GM21381 (cell line): ENCODE measurements at regions not wholly inside any gene's neighbourhood (a gene's known extent, or its start where the extent isn't known, plus 50 kb on each side); places are given as distances from the start of the nearest gene placed in this dataset.
A peak's percentile ranks its signal among the peaks of the same experiment; 100 is the strongest.
"Not testable (repeated sequence)": the region's sequence is repeated elsewhere in the genome, so short reads cannot be mapped to it uniquely, and the experiment has no call there.

Experiments
- ATAC-seq: cut with Tn5 transposase; IDR thresholded peaks from one replicate; pipeline ENCODE4 v1.9.1; 2021; ENCODE audit warnings: mild to moderate bottlenecking, moderate library complexity; ENCODE audit not compliant: unreplicated experiment

GRCh38 chr1:198966519-198966918 is 327.7 kb downstream of the PTPRC start:
- no peak for ATAC-seq

- no peak for ATAC-seq
Observed at GRCh38 chr1:198967566-198967965, 328.7 kb downstream of the PTPRC start.

DNA sequence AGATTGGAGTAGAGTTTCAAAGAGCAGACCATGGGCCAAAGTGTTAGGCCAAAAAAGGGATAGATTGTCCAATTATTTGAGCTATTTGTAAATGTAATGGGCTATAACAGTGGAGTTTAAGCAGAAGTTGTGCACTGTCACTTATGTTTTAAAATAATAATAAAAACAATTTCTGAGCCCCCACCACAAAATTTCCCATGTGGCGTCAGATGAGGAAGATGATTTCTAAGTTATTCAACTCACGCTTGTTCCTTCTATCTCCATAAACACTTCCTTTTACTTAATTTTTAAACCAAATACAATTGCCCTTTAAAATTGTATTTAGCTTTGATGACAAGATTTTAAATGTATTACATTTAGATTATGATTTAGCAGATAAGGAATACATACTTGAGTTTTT is 330.0 kb downstream of the PTPRC start:
- no peak for ATAC-seq

DNA sequence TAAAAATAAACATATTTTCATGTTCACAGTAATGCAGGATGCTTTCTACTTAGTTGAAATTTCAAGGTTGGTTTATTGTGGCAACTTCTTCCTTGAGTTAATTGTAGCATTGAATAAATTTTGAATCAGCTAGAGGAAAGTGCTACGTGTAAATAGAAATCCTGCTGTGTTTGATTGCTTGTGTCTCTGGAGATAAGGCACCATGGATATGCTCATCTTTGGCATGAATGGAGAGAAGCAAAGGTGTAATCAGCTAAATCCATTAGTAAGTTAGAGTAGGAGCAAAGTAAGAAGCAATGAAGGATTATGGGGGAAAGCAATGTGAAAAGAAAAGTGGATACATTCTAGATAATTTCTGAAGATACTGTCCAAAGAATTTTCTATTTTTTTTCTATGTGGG is 331.1 kb downstream of the PTPRC start:
- ATAC-seq = no peak

GRCh38 chr1:198970916-198971315 is 332.1 kb downstream of the PTPRC start:
- no peak for ATAC-seq

- ATAC-seq = no peak
Observed at GRCh38 chr1:198977909-198978308, 339.1 kb downstream of the PTPRC start.

- peak; percentile 48 for ATAC-seq
Observed at GRCh38 chr1:198978523-198978922, 339.7 kb downstream of the PTPRC start.

- ATAC-seq = no peak
Observed at GRCh38 chr1:198986036-198986435, 347.2 kb downstream of the PTPRC start.

GRCh38 chr1:198986442-198986841 is 347.6 kb downstream of the PTPRC start:
- no peak for ATAC-seq

- no peak for ATAC-seq
Observed at GRCh38 chr1:199002661-199003060, 363.8 kb downstream of the PTPRC start.

DNA sequence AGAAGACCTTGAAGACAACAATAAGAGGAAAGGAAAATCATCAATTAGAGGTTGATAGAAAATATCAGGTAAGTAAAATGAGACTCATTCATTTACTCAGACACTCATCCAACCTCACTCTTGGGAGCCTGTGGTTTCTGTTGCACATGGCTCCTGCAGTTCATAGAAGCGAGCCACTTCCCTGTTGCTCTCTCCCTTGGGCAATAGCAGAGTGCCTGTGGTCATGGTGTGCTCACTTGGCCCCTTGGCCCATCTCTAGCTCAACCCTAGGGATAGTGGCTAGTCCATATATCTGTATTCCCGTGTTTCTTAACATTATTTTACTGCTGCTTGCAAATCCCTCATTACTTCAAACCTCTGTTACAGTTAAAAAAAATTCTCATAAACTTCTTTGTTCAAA is 368.6 kb downstream of the PTPRC start:
- ATAC-seq = no peak

- ATAC-seq = peak; percentile 53
Observed at GRCh38 chr1:199009447-199009846, 370.6 kb downstream of the PTPRC start.

DNA sequence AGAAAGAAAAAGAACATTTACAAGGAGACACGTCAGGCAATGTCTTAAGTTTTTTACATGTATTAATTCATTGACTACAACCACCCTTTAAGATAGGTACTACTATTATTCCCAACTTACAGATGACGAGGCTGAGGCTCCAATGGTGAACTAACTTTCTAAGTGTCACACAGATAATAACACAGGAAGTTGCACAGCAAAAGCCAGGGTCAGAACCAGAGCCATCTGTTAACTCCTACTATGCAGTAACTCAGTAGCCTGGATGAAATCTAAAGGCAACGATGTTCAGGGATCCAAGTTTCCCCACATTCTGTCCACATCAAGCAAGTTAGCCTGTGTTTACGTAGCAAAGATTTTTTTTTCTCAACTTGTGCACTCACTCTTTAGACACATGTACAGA is 371.7 kb downstream of the PTPRC start:
- ATAC-seq = no peak

GRCh38 chr1:199010933-199011332 is 372.1 kb downstream of the PTPRC start:
- ATAC-seq = no peak

- ATAC-seq = no peak
Observed at GRCh38 chr1:199015799-199016198, 377.0 kb downstream of the PTPRC start.

GRCh38 chr1:199018471-199019135 is 379.8 kb downstream of the PTPRC start:
- ATAC-seq = no peak

DNA sequence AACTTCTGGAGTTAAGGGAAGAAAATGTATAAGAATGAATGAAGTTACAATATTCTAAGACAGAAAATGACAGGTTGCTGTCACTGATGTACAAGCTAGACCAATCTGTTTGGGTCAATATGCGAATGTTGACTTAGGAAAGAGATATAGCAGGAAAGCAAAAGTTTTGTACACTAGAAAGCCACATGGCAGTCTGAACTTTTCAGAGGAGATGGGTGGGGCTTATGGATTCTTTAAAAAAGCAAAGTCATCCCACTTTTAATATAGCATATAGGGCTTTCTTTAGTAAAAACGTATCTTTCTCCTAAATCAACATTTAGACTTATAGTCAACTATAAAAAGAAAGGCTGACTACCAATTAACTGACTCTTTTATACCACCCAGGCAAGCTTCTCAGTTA is 381.2 kb downstream of the PTPRC start:
- ATAC-seq = no peak

GRCh38 chr1:199020904-199021303 is 382.1 kb downstream of the PTPRC start:
- no peak for ATAC-seq

- no peak for ATAC-seq
Observed at GRCh38 chr1:199029401-199029800, 390.6 kb downstream of the PTPRC start.

- ATAC-seq = no peak
Observed at GRCh38 chr1:199029855-199030254, 391.0 kb downstream of the PTPRC start.

DNA sequence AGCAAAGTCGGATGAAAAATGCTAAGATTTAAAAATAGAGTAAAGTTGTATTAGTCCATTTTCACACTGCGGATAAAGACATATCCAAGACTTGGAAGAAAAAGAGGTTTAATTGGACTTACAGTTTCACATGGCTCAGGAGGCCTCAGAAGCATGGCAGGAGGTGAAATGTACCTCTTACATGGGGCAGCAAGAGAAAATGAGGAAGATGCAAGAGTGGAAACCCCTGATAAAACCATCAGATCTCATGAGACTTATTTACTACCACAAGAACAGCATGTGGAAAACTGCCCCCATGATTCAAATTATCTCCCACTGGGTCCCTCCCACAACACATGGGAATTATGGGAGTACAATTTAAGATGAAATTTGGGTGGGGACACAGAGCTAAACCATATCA is 391.7 kb downstream of the PTPRC start:
- not testable (repeated sequence) for ATAC-seq

DNA sequence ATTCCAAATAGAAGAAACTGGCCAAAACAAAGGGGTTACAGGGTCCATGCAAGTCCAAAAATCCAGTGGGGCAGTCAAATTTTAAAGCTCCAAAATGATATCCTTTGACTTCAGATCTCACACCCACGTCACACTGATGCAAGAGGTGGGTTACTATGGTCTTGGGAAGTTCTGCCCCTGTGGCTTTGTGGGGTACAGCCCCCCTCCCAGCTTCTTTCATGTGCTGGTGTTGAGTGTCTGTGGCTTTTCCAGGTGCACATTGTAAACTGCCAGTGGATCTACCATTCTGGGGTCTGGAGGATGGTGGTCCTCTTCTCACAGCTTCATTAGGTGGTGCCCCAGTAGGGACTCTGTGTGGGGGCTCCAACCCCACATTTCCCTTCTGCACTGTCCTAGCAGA is 392.3 kb downstream of the PTPRC start:
- ATAC-seq = not testable (repeated sequence)

GRCh38 chr1:199032479-199032878 is 393.6 kb downstream of the PTPRC start:
- not testable (repeated sequence) for ATAC-seq
